IMR-90 (cell line): ENCODE measurements at regions not wholly inside any gene's neighbourhood (a gene's known extent, or its start where the extent isn't known, plus 50 kb on each side); places are given as distances from the start of the nearest gene placed in this dataset.

Source experiments
- ATAC-seq: fragments of 200-7000 bp; cut with Tn5 transposase; 2 replicates; pipeline ENCODE4 v1.9.1; 2020; ENCODE audit warnings: low read depth, mild to moderate bottlenecking, moderate library complexity
- BruUV-seq: library from RNA; stranded (reverse); fragments of 400-500 nt; replicated peaks from 2 replicates; lab custom pipeline; 2021; lab: Mats Ljungman, UMichigan
- CTCF ChIA-PET: fragments of 300-600 bp; formaldehyde crosslinking; extraction: SDS; loops from one replicate; lab custom pipeline; 2021; ENCODE audit warnings: antibody characterized with exemption; lab: Yijun Ruan, JAX
- POLR2A ChIA-PET: fragments of 300-600 bp; sonication (Branson Sonifier 250); formaldehyde crosslinking; loops from one replicate; lab custom pipeline; 2022; ENCODE audit warnings: antibody characterized with exemption; ENCODE audit not compliant: unreplicated experiment; lab: Charles Lee
- DNase-seq: peaks from one replicate; pipeline ENCODE4 v3.0.0; 2013
- H2AFZ ChIP-seq: replicated peaks from 2 replicates; pipeline ENCODE3; 2013; ENCODE audit warnings: low read length, mild to moderate bottlenecking; ENCODE audit not compliant: poor library complexity
- H2AK5ac ChIP-seq: 2 replicates; pipeline ENCODE4 v1.6.1; 2013; ENCODE audit warnings: low read depth, low read length, inconsistent platforms
- H2AK9ac ChIP-seq: replicated peaks from 2 replicates; pipeline ENCODE3; 2013; ENCODE audit warnings: mild to moderate bottlenecking, low read depth, low read length, moderate library complexity; ENCODE audit not compliant: poor library complexity
- H2BK120ac ChIP-seq: 2 replicates; pipeline ENCODE4 v1.6.1; 2013; ENCODE audit warnings: low read depth, low read length, inconsistent platforms
- H2BK15ac ChIP-seq: 3 replicates; pipeline ENCODE4 v1.6.1; 2013; ENCODE audit warnings: low read depth, low read length, inconsistent platforms
- H2BK20ac ChIP-seq: 2 replicates; pipeline ENCODE4 v1.6.1; 2013; ENCODE audit warnings: low read depth, mild to moderate bottlenecking, inconsistent platforms, low read length, moderate library complexity
- H2BK5ac ChIP-seq: 2 replicates; pipeline ENCODE4 v1.6.1; 2013; ENCODE audit warnings: mild to moderate bottlenecking, low read depth, low read length, inconsistent platforms; ENCODE audit not compliant: poor library complexity, severe bottlenecking
- H3K14ac ChIP-seq: replicated peaks from 2 replicates; pipeline ENCODE4 v1.6.1; 2013; ENCODE audit warnings: low read depth, low read length, inconsistent platforms
- H3K18ac ChIP-seq: 2 replicates; pipeline ENCODE4 v1.6.1; 2013; ENCODE audit warnings: low read depth, low read length, control low read depth
- H3K23ac ChIP-seq: 2 replicates; pipeline ENCODE4 v1.6.1; 2013; ENCODE audit warnings: low read depth, low read length, inconsistent platforms
- H3K27ac ChIP-seq: 2 replicates; pipeline ENCODE4 v1.5.1; 2013; ENCODE audit warnings: mild to moderate bottlenecking, control low read depth, low read length; ENCODE audit not compliant: insufficient read depth
- H3K27me3 ChIP-seq: 2 replicates; pipeline ENCODE4 v1.6.1; 2013; ENCODE audit warnings: low read length; ENCODE audit not compliant: control insufficient read depth, insufficient read depth
- H3K36me3 ChIP-seq: 2 replicates; pipeline ENCODE4 v1.6.1; 2013; ENCODE audit warnings: low read length, mixed read lengths; ENCODE audit not compliant: control insufficient read depth, insufficient read depth
- H3K4ac ChIP-seq: 2 replicates; pipeline ENCODE4 v1.6.1; 2013; ENCODE audit warnings: low read depth, low read length, inconsistent platforms
- H3K4me1 ChIP-seq: 2 replicates; pipeline ENCODE4 v1.6.1; 2013; ENCODE audit warnings: low read length, mixed read lengths; ENCODE audit not compliant: control insufficient read depth, insufficient read depth
- H3K4me2 ChIP-seq: 2 replicates; pipeline ENCODE4 v1.6.1; 2013; ENCODE audit warnings: low read depth, mild to moderate bottlenecking, control low read depth, low read length, moderate library complexity
- H3K4me3 ChIP-seq: 2 replicates; pipeline ENCODE4 v1.5.1; 2013; ENCODE audit warnings: low read depth, mild to moderate bottlenecking, control low read depth, low read length, moderate library complexity; ENCODE audit not compliant: insufficient read depth
- H3K56ac ChIP-seq: 2 replicates; pipeline ENCODE4 v1.6.1; 2013; ENCODE audit warnings: low read length, inconsistent platforms; ENCODE audit not compliant: insufficient read depth; ENCODE audit errors: extremely low read depth
- H3K79me1 ChIP-seq, 2 experiments: 2 replicates each; pipeline ENCODE4 v1.6.1; 2013; ENCODE audit warnings: low read length in 2 of 2, inconsistent platforms in 1 of 2, low read depth in 1 of 2
- H3K9ac ChIP-seq: 2 replicates; pipeline ENCODE4 v1.6.1; 2013; ENCODE audit warnings: low read depth, low read length, control low read depth
- H3K9me1 ChIP-seq: 2 replicates; pipeline ENCODE4 v1.6.1; 2013; ENCODE audit warnings: low read length, inconsistent platforms; ENCODE audit not compliant: insufficient read depth
- H3K9me3 ChIP-seq: 2 replicates; pipeline ENCODE4 v1.6.1; 2013; ENCODE audit warnings: low read length; ENCODE audit not compliant: control insufficient read depth, insufficient read depth
- H4K20me1 ChIP-seq: 2 replicates; pipeline ENCODE4 v1.6.1; 2013; ENCODE audit warnings: low read length, inconsistent platforms; ENCODE audit not compliant: insufficient read depth
- H4K5ac ChIP-seq: 2 replicates; pipeline ENCODE4 v1.6.1; 2013; ENCODE audit warnings: mild to moderate bottlenecking, low read depth, low read length, control low read depth
- H4K8ac ChIP-seq, 2 experiments: 2 replicates each; pipeline ENCODE4 v1.6.1; 2013; ENCODE audit warnings: low read depth in 2 of 2, low read length in 2 of 2, control low read depth in 1 of 2, inconsistent platforms in 1 of 2
- H4K91ac ChIP-seq: 2 replicates; pipeline ENCODE4 v1.6.1; 2013; ENCODE audit warnings: low read depth, low read length, inconsistent platforms; ENCODE audit not compliant: insufficient read depth
- CEBPB ChIP-seq: IDR thresholded peaks from 2 replicates; pipeline ENCODE4 v1.6.1; 2012; ENCODE audit warnings: low read depth, low read length, improper control_type of control experiment
- MXI1 ChIP-seq: IDR thresholded peaks from 2 replicates; pipeline ENCODE4 v1.6.1; 2012; ENCODE audit warnings: low read depth, mild to moderate bottlenecking, low read length, moderate library complexity, borderline replicate concordance
- WGBS, 2 experiments: methylation state at CpG; one replicate each; pipeline versions ENCODE4 v1.1.5 to v1.1.7; 2013; ENCODE audit warnings: missing lambda C conversion rate in 2 of 2; ENCODE audit not compliant: insufficient read length in 1 of 2; ENCODE audit errors: extremely low coverage in 2 of 2; 5-methylcytosine and 5-hydroxymethylcytosine counted together
- dilution Hi-C: fragments of 300-500 bp; cut with HindIII; formaldehyde crosslinking; loops from one replicate; pipeline ENCODE4 v1.14.3; 2018; ENCODE audit warnings: low sequenced_read_pairs; ENCODE audit not compliant: unreplicated experiment
- in situ Hi-C: fragments of 300-500 bp; cut with MboI; formaldehyde crosslinking; loops from 3 replicates; pipeline ENCODE4 v1.14.3; 2019; ENCODE audit warnings: low sequenced_read_pairs, inconsistent platforms, mixed read lengths
- intact Hi-C: fragments of 100-400 bp; cut with micrococcal nuclease; formaldehyde crosslinking; loops from 2 replicates; pipeline ENCODE4 v1.10.0; 2022

- peak overlapping the region; percentile 84 for H2BK5ac ChIP-seq
- no peak overlapping the region for H4K5ac ChIP-seq
- ChIA-PET POLR2A (interaction anchor here (0.7 kb wide), 1 partner anchor 221 kb away, joined by 5 read pairs; no protein-coding TSS in a partner anchor), CTCF (no interaction called here)
- H4K20me1 ChIP-seq = no peaks in the 10 kb centered on the region
- no peaks in the 10 kb centered on the region; the same call in 1 of the 2 replicates for H3K36me3 ChIP-seq
- no peak overlapping the region for H3K4ac ChIP-seq
- TF ChIP-seq CEBPB (peak; percentile 92), MXI1 (no peak)
- H3K4me1 ChIP-seq = peaks cover 7% of the 10 kb centered on the region; the same call in 1 of the 2 replicates
- dilution Hi-C loops (no loop called here), intact Hi-C loops (no loop called here), in situ Hi-C loops (no loop called here)
- no peaks in the 10 kb centered on the region for H3K27me3 ChIP-seq
- peak overlapping the region; percentile 65; the same call in 1 of the 3 replicates for H2BK15ac ChIP-seq
- H3K14ac ChIP-seq = no peak overlapping the region
- H2AK9ac ChIP-seq = no peak overlapping the region
- peak overlapping the region in 1 of 2 experiments; percentile 63; a peak in 2 of 4 replicates for H4K8ac ChIP-seq
- no peak overlapping the region for H3K4me3 ChIP-seq
- peak overlapping the region; percentile 37; the same call in 1 of the 2 replicates for H3K4me2 ChIP-seq
- ATAC-seq (peak; percentile 73), DNase-seq (peak; percentile 74)
- H2BK120ac ChIP-seq = no peak overlapping the region
- H2BK20ac ChIP-seq = no peak overlapping the region; the same call in 1 of the 2 replicates
- peak overlapping the region; percentile 60; the same call in 1 of the 2 replicates for H3K27ac ChIP-seq
- no peak overlapping the region; the same call in 1 of the 2 replicates for H2AK5ac ChIP-seq
- no CpG with 5 or more reads among the region's 4 CpGs for WGBS, 2 experiments
- no peak overlapping the region for H3K9ac ChIP-seq
- no peak overlapping the region for H4K91ac ChIP-seq
- H3K9me3 ChIP-seq = peaks cover 4% of the 10 kb centered on the region; the same call in 1 of the 2 replicates
- H3K56ac ChIP-seq = peak overlapping the region; percentile 10; the same call in 1 of the 2 replicates
- peak overlapping the region; percentile 34; the same call in 1 of the 2 replicates for H3K18ac ChIP-seq
- BruUV-seq = no TSS peak
- no peak overlapping the region for H2AFZ ChIP-seq
- H3K9me1 ChIP-seq = no peaks in the 10 kb centered on the region
- H3K79me1 ChIP-seq = no peaks in the 10 kb centered on the region
- H3K23ac ChIP-seq = no peak overlapping the region
Observed at GRCh38 chr3:177523872-177524438, 326.7 kb upstream of the TBL1XR1 start.
